ENCODE measurements at regions not wholly inside any gene's neighbourhood (a gene's known extent, or its start where the extent isn't known, plus 50 kb on each side); places are given as distances from the start of the nearest gene placed in this dataset.

GRCh38 chr3:107949394-107949970 lies 141.3 kb downstream of the CD47 start:
- intact Hi-C loops (cut with micrococcal nuclease; ENCODE audit: unreplicated experiment), result no loop called here
- POLR2A ChIA-PET, result no interaction called here

More at GRCh38 chr3:107949394-107949970, 141.3 kb downstream of the CD47 start:
- H4K20me1 ChIP-seq (ENCODE audit: control insufficient read depth, insufficient read depth), result no peaks in the 10 kb centered on the region
- TF ChIP-seq NFYB (IDR thresholded peaks at IDR 0.05; ENCODE audit: insufficient read depth, low read depth, low read length), result no peak
- no peak for TF ChIP-seq RCOR1 (conservative IDR thresholded peaks at IDR 0.05; ENCODE audit: low read depth, low read length)
- TF ChIP-seq HDAC6 (IDR thresholded peaks at IDR 0.05; ENCODE audit: unreplicated experiment), result no peak
- TF ChIP-seq FOS (IDR thresholded peaks at IDR 0.05; ENCODE audit: borderline replicate concordance, extremely low read depth, insufficient read length), result no peak
- TF ChIP-seq POU2F2 (IDR thresholded peaks at IDR 0.05; ENCODE audit: borderline replicate concordance, low read depth, low read length), result no peak
- no peak for TF ChIP-seq TARDBP (IDR thresholded peaks at IDR 0.05; ENCODE audit: borderline replicate concordance)
- no peak for TF ChIP-seq MYC (IDR thresholded peaks at IDR 0.05; ENCODE audit: insufficient read depth, insufficient read length, insufficient replicate concordance, low read length, severe bottlenecking)
- no peak for TF ChIP-seq TAF1 (IDR thresholded peaks at IDR 0.05; ENCODE audit: borderline replicate concordance, low read depth, low read length)
- TF ChIP-seq ZZZ3 (IDR thresholded peaks at IDR 0.05; ENCODE audit: control insufficient read depth, insufficient read length, low read depth), result no peak
- TF ChIP-seq MLLT1 (IDR thresholded peaks at IDR 0.05), result no peak
- TF ChIP-seq BHLHE40 (IDR thresholded peaks at IDR 0.05; ENCODE audit: borderline replicate concordance in 1 of 2, low read depth in 2 of 2, low read length in 1 of 2), result no peak
- no peak for TF ChIP-seq POLR2AphosphoS5 (IDR thresholded peaks at IDR 0.05; ENCODE audit: low read length)
- TF ChIP-seq, protein P1, sequence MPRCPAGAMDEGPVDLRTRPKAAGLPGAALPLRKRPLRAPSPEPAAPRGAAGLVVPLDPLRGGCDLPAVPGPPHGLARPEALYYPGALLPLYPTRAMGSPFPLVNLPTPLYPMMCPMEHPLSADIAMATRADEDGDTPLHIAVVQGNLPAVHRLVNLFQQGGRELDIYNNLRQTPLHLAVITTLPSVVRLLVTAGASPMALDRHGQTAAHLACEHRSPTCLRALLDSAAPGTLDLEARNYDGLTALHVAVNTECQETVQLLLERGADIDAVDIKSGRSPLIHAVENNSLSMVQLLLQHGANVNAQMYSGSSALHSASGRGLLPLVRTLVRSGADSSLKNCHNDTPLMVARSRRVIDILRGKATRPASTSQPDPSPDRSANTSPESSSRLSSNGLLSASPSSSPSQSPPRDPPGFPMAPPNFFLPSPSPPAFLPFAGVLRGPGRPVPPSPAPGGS (IDR thresholded peaks at IDR 0.05; ENCODE audit: borderline replicate concordance, insufficient read depth, low read depth, low read length, poor library complexity, severe bottlenecking), result no peak
- TF ChIP-seq MEF2A (IDR thresholded peaks at IDR 0.05; ENCODE audit: insufficient read depth, low read depth, low read length), result no peak
- TF ChIP-seq, protein P2, sequence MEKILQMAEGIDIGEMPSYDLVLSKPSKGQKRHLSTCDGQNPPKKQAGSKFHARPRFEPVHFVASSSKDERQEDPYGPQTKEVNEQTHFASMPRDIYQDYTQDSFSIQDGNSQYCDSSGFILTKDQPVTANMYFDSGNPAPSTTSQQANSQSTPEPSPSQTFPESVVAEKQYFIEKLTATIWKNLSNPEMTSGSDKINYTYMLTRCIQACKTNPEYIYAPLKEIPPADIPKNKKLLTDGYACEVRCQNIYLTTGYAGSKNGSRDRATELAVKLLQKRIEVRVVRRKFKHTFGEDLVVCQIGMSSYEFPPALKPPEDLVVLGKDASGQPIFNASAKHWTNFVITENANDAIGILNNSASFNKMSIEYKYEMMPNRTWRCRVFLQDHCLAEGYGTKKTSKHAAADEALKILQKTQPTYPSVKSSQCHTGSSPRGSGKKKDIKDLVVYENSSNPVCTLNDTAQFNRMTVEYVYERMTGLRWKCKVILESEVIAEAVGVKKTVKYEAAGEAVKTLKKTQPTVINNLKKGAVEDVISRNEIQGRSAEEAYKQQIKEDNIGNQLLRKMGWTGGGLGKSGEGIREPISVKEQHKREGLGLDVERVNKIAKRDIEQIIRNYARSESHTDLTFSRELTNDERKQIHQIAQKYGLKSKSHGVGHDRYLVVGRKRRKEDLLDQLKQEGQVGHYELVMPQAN (conservative IDR thresholded peaks at IDR 0.05), result no peak
- no peak for TF ChIP-seq MYB (IDR thresholded peaks at IDR 0.05; ENCODE audit: borderline replicate concordance, low read depth, low read length)
- H3K4me1 ChIP-seq (ENCODE audit: control insufficient read depth, insufficient read depth, low read length), result no peaks in the 10 kb centered on the region
- no peaks in the 10 kb centered on the region for H3K36me3 ChIP-seq (ENCODE audit: control insufficient read depth in 2 of 2, insufficient read depth in 2 of 2, low read length in 1 of 2)
- no peak overlapping the region for H2AFZ ChIP-seq (ENCODE audit: control insufficient read depth, low read depth, low read length)
- WGBS (ENCODE audit: insufficient coverage, insufficient replicate concordance, low lambda C conversion rate, missing lambda C conversion rate), result 29% methylated on average over 3 of the region's 3 CpGs
- H3K9ac ChIP-seq (ENCODE audit: control insufficient read depth, insufficient read depth, low read length), result no peak overlapping the region
- no peak overlapping the region for H3K4me2 ChIP-seq (ENCODE audit: control insufficient read depth, insufficient read depth)
- DNase-seq (ENCODE audit: low read depth, low spot score) (no peak), FAIRE-seq (no peak), ATAC-seq (no peak)
- BruUV-seq (replicated peaks), result no TSS peak
- no peaks in the 10 kb centered on the region for H3K27me3 ChIP-seq (replicated peaks in 1 of 2; ENCODE audit: control insufficient read depth in 2 of 2, insufficient read depth in 2 of 2, low read length in 1 of 2)
- in situ Hi-C loops (cut with MboI), result no loop called here
- ChIA-PET SMC1A (ENCODE audit: uncharacterized antibody, unreplicated experiment) (interaction anchor here (1.0 kb wide), 1 partner anchor 38 kb away, joined by 3 read pairs; no protein-coding TSS in a partner anchor), RAD21 (ENCODE audit: unreplicated experiment) (no interaction called here), CTCF (no interaction called here)
- no peaks in the 10 kb centered on the region for H3K9me3 ChIP-seq (replicated peaks; ENCODE audit: control insufficient read depth, insufficient read depth, low read length)
- H3K27ac ChIP-seq (ENCODE audit: control insufficient read depth, insufficient read depth), result no peak overlapping the region
- H3K79me2 ChIP-seq (ENCODE audit: control insufficient read depth, insufficient read depth, low read length), result no peaks in the 10 kb centered on the region
- no peak overlapping the region for H3K4me3 ChIP-seq

Measured in GM12878 (cell line).